ENCODE measurements at regions not wholly inside any gene's neighbourhood (a gene's known extent, or its start where the extent isn't known, plus 50 kb on each side); places are given as distances from the start of the nearest gene placed in this dataset.

GRCh38 chr21:27423038-27423437, 456.1 kb upstream of the ADAMTS5 start:
- TF ChIP-seq CTCF (IDR thresholded peaks at IDR 0.05; ENCODE audit: insufficient read depth, low read length, poor library complexity, severe bottlenecking) (no peak), EZH2phosphoT487 (conservative IDR thresholded peaks at IDR 0.05; ENCODE audit: low read length) (no peak)
